GM23338 (cell line): ENCODE measurements at regions not wholly inside any gene's neighbourhood (a gene's known extent, or its start where the extent isn't known, plus 50 kb on each side); places are given as distances from the start of the nearest gene placed in this dataset.

ENCODE experiments used
- ATAC-seq: fragments of 200-7000 bp; cut with Tn5 transposase; 3 replicates; pipeline ENCODE4 v1.9.1; 2020
- DNase-seq: peaks from one replicate; pipeline ENCODE4 v3.0.0-alpha.2; 2015; ENCODE audit warnings: low spot score
- H2AFZ ChIP-seq: fragments of 200-600 bp; sonication (generic); 2 replicates; pipeline ENCODE4 v1.8.0; 2016; ENCODE audit warnings: antibody characterized with exemption, mild to moderate bottlenecking, moderate library complexity
- H3F3A ChIP-seq: fragments of 200-600 bp; sonication (generic); replicated peaks from 2 replicates; pipeline ENCODE4 v1.8.0; 2017; ENCODE audit warnings: antibody characterized with exemption, mixed run types, low read depth
- H3K27ac ChIP-seq: fragments of 200-600 bp; sonication (generic); 2 replicates; pipeline ENCODE4 v1.6.1; 2016; ENCODE audit warnings: low read depth
- H3K27me3 ChIP-seq: fragments of 200-600 bp; sonication (generic); 2 replicates; pipeline ENCODE4 v1.8.0; 2016; ENCODE audit warnings: mild to moderate bottlenecking, mixed run types, moderate library complexity; ENCODE audit not compliant: insufficient read depth
- H3K36me3 ChIP-seq: fragments of 200-600 bp; sonication (generic); 2 replicates; pipeline ENCODE4 v1.8.0; 2016; ENCODE audit warnings: mild to moderate bottlenecking; ENCODE audit not compliant: insufficient read depth
- H3K4me1 ChIP-seq: fragments of 200-600 bp; sonication (generic); 2 replicates; pipeline ENCODE4 v1.8.0; 2016; ENCODE audit warnings: mild to moderate bottlenecking, moderate library complexity; ENCODE audit not compliant: insufficient read depth
- H3K4me2 ChIP-seq: fragments of 200-600 bp; sonication (generic); 2 replicates; pipeline ENCODE4 v1.7.1; 2017; ENCODE audit warnings: mixed run types
- H3K4me3 ChIP-seq: fragments of 200-600 bp; sonication (generic); 2 replicates; pipeline ENCODE4 v1.6.1; 2016; ENCODE audit warnings: mixed run types
- H3K79me2 ChIP-seq: fragments of 200-600 bp; sonication (generic); replicated peaks from 2 replicates; pipeline ENCODE4 v1.8.0; 2017; ENCODE audit warnings: mild to moderate bottlenecking; ENCODE audit not compliant: insufficient read depth
- H3K9me2 ChIP-seq: fragments of 200-600 bp; sonication (generic); 2 replicates; pipeline ENCODE4 v1.8.0; 2017; ENCODE audit not compliant: insufficient read depth
- H4K20me1 ChIP-seq: fragments of 200-600 bp; sonication (generic); replicated peaks from 2 replicates; pipeline ENCODE4 v1.8.0; 2017; ENCODE audit warnings: mild to moderate bottlenecking; ENCODE audit not compliant: insufficient read depth
- H3K27ac Mint-ChIP-seq: 2 replicates; pipeline ENCODE4 v1.8.0; 2020; ENCODE audit warnings: inconsistent platforms, mild to moderate bottlenecking, moderate library complexity, mixed read lengths
- H3K27me3 Mint-ChIP-seq: 3 replicates; pipeline ENCODE4 v1.8.0; 2022; ENCODE audit warnings: low read depth, mild to moderate bottlenecking, moderate library complexity, mixed read lengths, inconsistent platforms; ENCODE audit not compliant: insufficient read depth, poor library complexity
- H3K36me3 Mint-ChIP-seq: 3 replicates; pipeline ENCODE4 v1.8.0; 2021; ENCODE audit warnings: low read depth, mild to moderate bottlenecking, inconsistent platforms, moderate library complexity, mixed read lengths
- H3K4me1 Mint-ChIP-seq: 3 replicates; pipeline ENCODE4 v1.8.0; 2020; ENCODE audit warnings: mild to moderate bottlenecking, inconsistent platforms, mixed read lengths
- H3K4me3 Mint-ChIP-seq: 3 replicates; pipeline ENCODE4 v1.8.0; 2021; ENCODE audit warnings: moderate library complexity, mild to moderate bottlenecking, inconsistent platforms, mixed read lengths
- H3K9me3 Mint-ChIP-seq: 3 replicates; pipeline ENCODE4 v1.8.0; 2020; ENCODE audit warnings: moderate library complexity, mild to moderate bottlenecking, inconsistent platforms, mixed read lengths
- CTCF ChIP-seq, 2 experiments: fragments of 200-600 bp in 1 of 2; sonication (generic) in 1 of 2; conservative IDR thresholded peaks; 2 replicates each; pipeline versions ENCODE4 v1.5.1 to v1.6.1; 2016 to 2017; ENCODE audit warnings: antibody characterized with exemption in 2 of 2, low read depth in 2 of 2, mild to moderate bottlenecking in 2 of 2, moderate library complexity in 1 of 2
- ETS1 ChIP-seq: IDR thresholded peaks from 2 replicates; pipeline ENCODE4 v1.6.1; 2016; ENCODE audit warnings: antibody characterized with exemption
- EZH2 ChIP-seq: fragments of 200-600 bp; sonication (generic); IDR thresholded peaks from one replicate; pipeline ENCODE4 v1.8.0; 2017; ENCODE audit warnings: antibody characterized with exemption, mild to moderate bottlenecking, low read depth; ENCODE audit not compliant: unreplicated experiment
- ZNF331 ChIP-seq: fragments of 250-450 bp; sonication (Bioruptor Pico); IDR thresholded peaks from 2 replicates; pipeline ENCODE4 v1.5.0; 2020; ENCODE audit warnings: low read depth, mild to moderate bottlenecking, moderate library complexity
- ZNF462 ChIP-seq: fragments of 250-450 bp; sonication (Bioruptor Pico); IDR thresholded peaks from 2 replicates; pipeline ENCODE4 v1.5.0; 2020; ENCODE audit warnings: mild to moderate bottlenecking, moderate library complexity

DNA sequence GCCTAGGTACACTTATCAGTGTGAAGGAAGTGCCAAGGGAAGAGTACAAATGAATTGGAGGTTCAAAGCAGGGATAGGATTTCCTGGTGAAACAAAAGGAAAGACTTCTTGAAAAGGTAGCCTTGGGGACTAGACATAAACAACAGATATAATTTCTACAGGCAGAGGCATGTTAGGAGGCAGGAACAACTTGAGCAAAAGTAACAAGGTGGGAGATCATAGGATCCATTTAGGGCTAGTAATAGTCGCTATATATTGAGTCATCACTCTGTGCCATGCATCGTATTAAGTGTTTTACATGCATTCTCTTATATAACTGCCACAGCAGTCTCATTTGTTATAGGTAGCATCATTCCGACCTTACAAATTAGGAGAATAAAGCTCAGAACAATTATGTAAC, 98.3 kb upstream of the EOLA2 start:
- no peak overlapping the region for H2AFZ ChIP-seq
- H3K4me3 Mint-ChIP-seq = no peak overlapping the region
- H3K36me3 ChIP-seq = no peaks in the 10 kb centered on the region
- no peak overlapping the region for H3K27ac Mint-ChIP-seq
- H3K27me3 Mint-ChIP-seq = no peaks in the 10 kb centered on the region
- H3K9me2 ChIP-seq = no peaks in the 10 kb centered on the region
- no peaks in the 10 kb centered on the region for H3K27me3 ChIP-seq
- H3K36me3 Mint-ChIP-seq = no peaks in the 10 kb centered on the region
- no peak overlapping the region for H3K4me3 ChIP-seq
- DNase-seq (no peak), ATAC-seq (no peak)
- no peaks in the 10 kb centered on the region for H3K4me1 ChIP-seq
- no peaks in the 10 kb centered on the region; the same call in 2 of the 3 replicates for H3K9me3 Mint-ChIP-seq
- H3K79me2 ChIP-seq = no peaks in the 10 kb centered on the region
- no peaks in the 10 kb centered on the region for H3F3A ChIP-seq
- H4K20me1 ChIP-seq = no peaks in the 10 kb centered on the region
- H3K27ac ChIP-seq = no peak overlapping the region
- H3K4me1 Mint-ChIP-seq = peaks cover 2% of the 10 kb centered on the region; the same call in 1 of the 3 replicates
- TF ChIP-seq ETS1 = no peak
- no peak for TF ChIP-seq ZNF331 (CRISPR knock-in tag)
- no peak for TF ChIP-seq ZNF462
- TF ChIP-seq CTCF (conservative IDR thresholded peaks at IDR 0.05; ENCODE audit: low read depth in 2 of 2) = no peak
- TF ChIP-seq EZH2 = no peak
- H3K4me2 ChIP-seq = no peak overlapping the region
